NB4 (cell line): ENCODE measurements at regions not wholly inside any gene's neighbourhood (a gene's known extent, or its start where the extent isn't known, plus 50 kb on each side); places are given as distances from the start of the nearest gene placed in this dataset.
"Not testable (repeated sequence)": the region's sequence is repeated elsewhere in the genome, so short reads cannot be mapped to it uniquely, and the experiment has no call there.

Experiments
- DNase-seq: peaks from one replicate; pipeline ENCODE4 v3.0.0; 2010; ENCODE audit warnings: low read depth
- H3K4me3 ChIP-seq: one replicate; pipeline ENCODE4 v1.5.1; 2011; ENCODE audit warnings: mild to moderate bottlenecking, low read depth, low read length, moderate library complexity
- CTCF ChIP-seq: IDR thresholded peaks from one replicate; pipeline ENCODE4 v1.5.1; 2012; ENCODE audit warnings: low read depth, low read length
- MYC ChIP-seq: IDR thresholded peaks from 2 replicates; pipeline ENCODE4 v1.6.1; 2011; ENCODE audit warnings: low read depth, low read length
- POLR2A ChIP-seq: IDR thresholded peaks from 2 replicates; pipeline ENCODE4 v1.6.1; 2011; ENCODE audit warnings: mild to moderate bottlenecking; ENCODE audit not compliant: insufficient read length; ENCODE audit errors: extremely low read depth
- TF ChIP-seq, protein P1 (sequence below): IDR thresholded peaks from 2 replicates; pipeline ENCODE4 v1.6.1; 2011; ENCODE audit warnings: low read depth, low read length

- no peak for DNase-seq
- TF ChIP-seq CTCF (no peak), MYC (no peak), POLR2A (no peak)
- TF ChIP-seq, protein P1, sequence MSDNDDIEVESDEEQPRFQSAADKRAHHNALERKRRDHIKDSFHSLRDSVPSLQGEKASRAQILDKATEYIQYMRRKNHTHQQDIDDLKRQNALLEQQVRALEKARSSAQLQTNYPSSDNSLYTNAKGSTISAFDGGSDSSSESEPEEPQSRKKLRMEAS = no peak
Observed at GRCh38 chr2:145394181-145394580, 874.3 kb upstream of the ZEB2 start.

DNA sequence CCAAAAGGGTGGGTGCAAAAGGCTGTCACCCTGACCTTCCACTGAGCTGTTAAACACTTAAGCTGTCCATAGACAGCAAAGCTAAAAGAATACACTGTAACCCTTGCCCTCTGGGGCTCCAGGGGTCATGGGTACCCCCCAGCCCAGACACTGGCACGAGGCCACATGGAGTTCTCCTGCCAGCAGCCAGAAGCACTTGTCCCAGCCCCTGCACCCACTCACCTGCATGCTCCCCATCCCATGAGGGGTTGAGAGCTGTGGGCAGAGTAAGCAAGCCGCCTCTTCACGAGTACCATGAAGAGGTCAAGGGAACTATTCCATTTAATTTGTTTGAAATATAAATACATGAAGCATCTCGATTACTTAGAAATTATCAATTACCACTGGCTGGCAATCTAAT, 867.1 kb upstream of the ZEB2 start:
- no peak overlapping the region for H3K4me3 ChIP-seq
- DNase-seq = no peak
- TF ChIP-seq CTCF = no peak
- no peak for TF ChIP-seq POLR2A
- TF ChIP-seq, protein P1 = no peak

More at GRCh38 chr2:145394181-145394580, 874.3 kb upstream of the ZEB2 start:
- no peak overlapping the region for H3K4me3 ChIP-seq

GRCh38 chr2:145383961-145384360, 864.0 kb upstream of the ZEB2 start:
- TF ChIP-seq, protein P1 = no peak
- TF ChIP-seq POLR2A = no peak
- TF ChIP-seq CTCF = no peak
- no peak for TF ChIP-seq MYC
- no peak for DNase-seq
- H3K4me3 ChIP-seq = no peak overlapping the region

DNA sequence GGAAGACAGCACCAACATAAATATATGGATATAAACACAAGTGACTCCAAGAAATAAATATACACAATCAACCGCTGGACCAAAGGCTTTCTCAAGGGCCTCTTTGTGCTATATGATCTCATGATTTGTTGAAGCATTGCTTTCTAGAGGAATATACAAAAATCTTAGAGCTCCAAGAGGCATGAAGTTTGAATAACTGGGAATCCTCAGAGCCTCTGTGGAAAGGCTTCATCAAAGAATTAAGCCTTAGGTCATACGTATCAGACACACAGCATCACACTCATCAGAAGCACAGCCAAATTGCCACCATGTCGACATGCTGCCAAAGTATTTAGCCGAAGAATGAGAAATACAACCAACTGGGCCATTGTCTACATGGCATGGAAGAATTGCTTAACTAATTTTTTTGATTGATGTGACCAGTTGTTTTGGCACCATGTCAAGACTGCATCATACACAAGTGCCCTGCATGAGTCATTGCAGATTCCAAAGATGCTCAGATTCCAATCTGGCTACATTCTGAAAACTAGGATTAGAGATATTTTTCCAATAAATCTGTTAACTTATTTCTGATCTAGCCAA, 860.6 kb upstream of the ZEB2 start:
- no peak for DNase-seq
- TF ChIP-seq, protein P1 = no peak
- H3K4me3 ChIP-seq = no peak overlapping the region

DNA sequence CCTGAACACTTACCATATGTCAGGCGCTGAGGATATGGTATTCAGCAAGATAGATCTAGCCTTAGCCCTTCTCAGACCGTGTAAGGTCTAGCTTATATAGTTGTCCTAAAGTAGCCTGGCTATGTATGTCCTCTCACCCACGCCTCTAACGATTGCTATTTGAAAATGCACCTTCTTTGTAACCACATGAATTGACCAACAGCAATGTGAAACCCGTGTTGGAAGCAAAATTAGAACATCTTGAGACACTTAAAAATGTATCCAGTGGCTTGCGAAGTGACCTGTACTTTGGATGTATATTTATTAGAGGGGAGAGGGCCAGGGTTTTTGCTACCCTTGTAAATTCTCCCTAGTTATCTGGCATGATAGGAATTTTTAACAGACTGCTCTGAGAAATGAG, 860.0 kb upstream of the ZEB2 start:
- H3K4me3 ChIP-seq = no peak overlapping the region
- TF ChIP-seq, protein P1 = no peak
- no peak for TF ChIP-seq MYC
- TF ChIP-seq CTCF = no peak
- TF ChIP-seq POLR2A = no peak
- DNase-seq = no peak

- H3K4me3 ChIP-seq = no peak overlapping the region
- DNase-seq = no peak
- TF ChIP-seq POLR2A = no peak
- TF ChIP-seq, protein P1 = no peak
Observed at GRCh38 chr2:145374165-145374564, 854.2 kb upstream of the ZEB2 start.

DNA sequence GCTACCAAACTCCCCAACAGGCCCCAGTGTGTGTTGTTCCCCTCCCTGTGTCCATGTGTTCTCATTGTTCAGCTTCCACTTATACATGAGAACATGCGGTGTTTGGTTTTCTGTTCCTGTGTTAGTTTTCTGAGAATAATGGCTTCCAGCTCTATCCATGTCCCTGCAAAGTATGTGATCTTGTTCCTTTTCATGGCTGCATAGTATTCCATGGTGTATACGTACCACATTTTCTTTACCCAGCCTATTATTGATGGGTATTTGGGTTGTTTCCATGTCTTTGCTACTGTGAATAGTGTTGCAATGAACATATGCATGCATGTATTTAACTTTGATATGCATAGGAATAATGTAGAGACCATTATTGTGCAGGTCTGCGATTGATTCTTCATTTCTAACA, 847.4 kb upstream of the ZEB2 start:
- not testable (repeated sequence) for DNase-seq, H3K4me3 ChIP-seq
